Mammary epithelial cell (primary cell): ENCODE measurements at regions not wholly inside any gene's neighbourhood (a gene's known extent, or its start where the extent isn't known, plus 50 kb on each side); places are given as distances from the start of the nearest gene placed in this dataset.

Source experiments
- EZH2 ChIP-seq: IDR thresholded peaks from 2 replicates; pipeline ENCODE4 v1.6.1; 2012; ENCODE audit warnings: low read length, inconsistent platforms, borderline replicate concordance
- TF ChIP-seq, protein P1 (sequence below), 2 donors: IDR thresholded peaks in 1 of 2; conservative IDR thresholded peaks in 1 of 2; 2 replicates each; pipeline ENCODE4 v1.5.1; 2011 to 2012; ENCODE audit warnings: inconsistent platforms in 2 of 2, low read length in 2 of 2, mild to moderate bottlenecking in 2 of 2, control low read depth in 1 of 2, low read depth in 1 of 2; ENCODE audit not compliant: insufficient read depth in 1 of 2; ENCODE audit errors: extremely low read depth in 1 of 2

DNA sequence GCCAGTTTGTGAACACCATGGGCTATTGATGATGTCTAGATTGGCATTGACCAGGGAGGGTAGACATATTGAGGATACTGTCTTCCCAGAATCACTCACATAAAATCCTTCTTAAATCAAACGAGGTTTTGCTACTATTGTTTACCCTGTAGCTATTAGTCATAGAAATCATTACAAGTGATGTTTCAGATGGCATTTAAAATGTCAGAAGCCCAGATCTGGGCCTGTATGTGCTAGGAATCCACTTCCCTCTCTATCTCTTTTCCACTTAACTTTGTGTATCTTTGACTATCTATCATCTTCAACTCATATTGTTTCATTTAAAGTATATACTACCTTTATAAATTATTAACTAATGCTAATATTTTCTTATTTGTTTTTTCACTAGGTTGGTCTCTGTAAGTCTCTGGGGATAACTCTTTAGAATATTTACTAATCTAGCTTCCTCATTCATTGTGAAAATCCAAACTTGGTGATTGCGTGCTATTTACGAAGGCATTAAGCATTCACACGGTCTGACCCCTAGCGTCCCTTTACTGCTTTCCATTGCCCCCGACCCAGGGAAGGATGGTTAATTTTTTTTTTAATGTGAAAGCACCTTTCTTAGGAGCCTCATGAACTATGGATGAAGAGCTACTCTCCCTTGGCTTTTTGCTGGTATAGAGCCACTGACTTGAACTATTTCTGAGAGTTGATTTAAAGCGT, 281.8 kb downstream of the GPATCH2 start:
- TF ChIP-seq, protein P1, sequence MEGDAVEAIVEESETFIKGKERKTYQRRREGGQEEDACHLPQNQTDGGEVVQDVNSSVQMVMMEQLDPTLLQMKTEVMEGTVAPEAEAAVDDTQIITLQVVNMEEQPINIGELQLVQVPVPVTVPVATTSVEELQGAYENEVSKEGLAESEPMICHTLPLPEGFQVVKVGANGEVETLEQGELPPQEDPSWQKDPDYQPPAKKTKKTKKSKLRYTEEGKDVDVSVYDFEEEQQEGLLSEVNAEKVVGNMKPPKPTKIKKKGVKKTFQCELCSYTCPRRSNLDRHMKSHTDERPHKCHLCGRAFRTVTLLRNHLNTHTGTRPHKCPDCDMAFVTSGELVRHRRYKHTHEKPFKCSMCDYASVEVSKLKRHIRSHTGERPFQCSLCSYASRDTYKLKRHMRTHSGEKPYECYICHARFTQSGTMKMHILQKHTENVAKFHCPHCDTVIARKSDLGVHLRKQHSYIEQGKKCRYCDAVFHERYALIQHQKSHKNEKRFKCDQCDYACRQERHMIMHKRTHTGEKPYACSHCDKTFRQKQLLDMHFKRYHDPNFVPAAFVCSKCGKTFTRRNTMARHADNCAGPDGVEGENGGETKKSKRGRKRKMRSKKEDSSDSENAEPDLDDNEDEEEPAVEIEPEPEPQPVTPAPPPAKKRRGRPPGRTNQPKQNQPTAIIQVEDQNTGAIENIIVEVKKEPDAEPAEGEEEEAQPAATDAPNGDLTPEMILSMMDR (conservative IDR thresholded peaks at IDR 0.05 in 1 of 2, IDR thresholded peaks at IDR 0.05 in 1 of 2; ENCODE audit: extremely low read depth in 1 of 2, insufficient read depth in 1 of 2, low read depth in 1 of 2, low read length in 2 of 2): no peak
- TF ChIP-seq EZH2: no peak
